Fibroblast of skin of back (primary cell): ENCODE measurements at regions not wholly inside any gene's neighbourhood (a gene's known extent, or its start where the extent isn't known, plus 50 kb on each side); places are given as distances from the start of the nearest gene placed in this dataset.
"Not testable (repeated sequence)": the region's sequence is repeated elsewhere in the genome, so short reads cannot be mapped to it uniquely, and the experiment has no call there.

ENCODE experiments used
- DNase-seq: peaks from one replicate; pipeline ENCODE4 v3.0.0-alpha.2; 2013

DNA sequence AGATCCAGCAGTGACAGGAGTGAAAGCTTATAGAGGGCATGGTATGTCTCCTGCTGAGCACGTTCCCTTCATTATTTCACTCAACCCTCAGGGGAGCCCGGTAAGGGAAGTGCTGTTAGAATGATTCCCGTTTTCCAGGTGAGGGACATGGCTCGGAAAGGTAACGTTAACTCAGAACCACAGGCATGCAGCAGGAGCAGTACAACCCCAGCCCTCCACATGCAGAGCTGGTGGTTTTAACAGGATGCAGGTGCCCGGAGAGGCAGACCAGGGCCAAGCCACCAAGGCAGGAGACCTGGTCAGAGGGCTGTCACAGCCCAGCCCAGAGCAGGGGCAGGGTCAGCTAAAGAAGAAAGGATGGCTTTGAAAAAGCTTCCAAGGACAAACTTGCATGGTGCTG, 268.5 kb downstream of the SH3BP4 start:
- DNase-seq = no peak

DNA sequence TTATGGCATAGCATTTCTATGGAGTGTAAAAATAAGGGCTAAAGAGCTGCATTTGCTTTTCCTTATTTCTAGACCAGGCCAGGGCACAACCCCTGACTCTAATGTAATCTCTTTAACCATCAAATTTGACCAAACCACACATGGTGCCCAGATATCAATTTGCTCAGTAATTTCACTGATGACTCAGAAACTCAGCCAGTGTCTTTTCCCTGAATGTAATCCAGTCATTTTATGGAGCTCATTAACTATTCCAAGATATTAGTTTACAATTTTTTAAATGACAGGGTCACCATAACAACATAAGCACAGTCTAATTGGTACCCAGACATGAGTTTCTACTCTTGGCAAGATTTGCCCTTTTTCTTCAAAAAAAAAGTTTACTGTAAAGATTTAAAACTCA, 270.8 kb upstream of the AGAP1 start:
- DNase-seq = no peak

DNA sequence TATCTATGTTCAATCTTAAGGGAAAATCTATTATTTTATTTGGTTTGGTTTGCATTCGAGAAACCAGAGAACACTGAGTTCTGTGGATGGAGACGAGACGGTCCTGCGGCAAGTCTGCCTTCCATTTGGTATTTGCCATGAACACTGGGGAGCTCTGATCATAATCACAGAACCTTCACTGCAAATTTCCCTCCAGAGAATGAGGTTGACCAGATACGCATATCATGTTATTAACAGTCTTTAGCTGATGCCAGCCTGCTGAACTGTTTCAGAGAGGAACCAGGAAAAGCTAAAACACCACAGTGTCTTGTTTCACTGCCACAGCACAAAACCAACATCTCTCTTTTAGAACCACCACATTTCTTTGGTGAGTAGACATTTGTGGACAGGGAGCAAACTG, 269.4 kb upstream of the AGAP1 start:
- DNase-seq = no peak

DNA sequence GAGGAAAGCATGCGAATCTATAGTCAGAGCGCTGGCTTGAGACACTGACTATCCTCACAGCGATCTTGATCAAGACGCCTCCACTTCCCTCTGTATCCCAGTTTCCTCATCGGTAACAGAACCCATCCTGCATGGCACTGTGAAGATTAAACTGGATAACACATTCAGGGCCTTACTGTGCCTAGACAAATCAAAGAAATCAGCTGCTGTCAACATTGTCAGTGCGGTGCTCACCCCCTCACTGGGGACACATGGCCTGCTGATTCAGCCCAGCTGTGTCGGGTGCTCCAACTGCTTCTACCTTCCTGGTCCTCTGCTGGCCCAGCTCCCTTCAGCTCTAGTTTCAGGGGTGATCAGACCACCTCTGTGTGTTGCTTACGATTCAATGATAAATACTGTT, 268.6 kb upstream of the AGAP1 start:
- DNase-seq = no peak

DNA sequence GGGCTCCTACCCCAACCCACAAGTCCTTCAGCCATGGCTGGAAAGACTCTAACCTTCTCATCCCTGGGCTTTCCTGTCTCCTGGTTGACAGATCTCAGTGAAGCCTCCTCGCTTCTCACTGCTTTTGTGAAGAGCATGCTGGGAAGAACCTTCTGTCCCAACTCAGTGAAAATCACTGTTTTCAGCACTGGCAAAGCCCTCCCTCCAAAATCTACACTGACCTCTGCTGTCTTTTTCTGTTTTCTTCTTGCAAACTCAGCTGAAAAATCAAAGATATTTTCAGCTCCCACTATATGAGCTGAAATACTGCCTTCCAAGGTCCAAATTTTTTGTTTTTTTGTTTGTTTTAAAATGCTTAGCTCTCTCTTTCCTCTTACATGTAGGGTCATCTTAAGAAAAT, 266.3 kb upstream of the AGAP1 start:
- DNase-seq = no peak

DNA sequence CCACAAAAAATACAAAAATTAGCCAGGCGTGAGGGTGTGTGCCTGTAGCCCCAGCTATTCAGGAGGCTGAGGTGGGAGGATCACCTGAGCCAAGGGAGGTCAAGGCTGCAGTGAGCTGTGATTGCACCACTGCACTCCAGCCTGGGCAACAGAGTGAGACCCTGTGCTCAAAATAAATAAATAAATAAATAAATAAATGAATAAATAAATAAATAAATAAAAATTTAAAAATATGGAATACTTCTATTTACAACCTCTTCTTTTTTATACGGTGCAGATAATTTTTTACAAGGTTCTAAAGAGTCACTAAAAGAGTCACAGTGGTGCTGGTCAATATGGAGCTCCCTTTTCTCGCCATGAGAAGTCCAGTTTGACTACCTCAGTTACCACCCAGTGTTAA, 265.4 kb upstream of the AGAP1 start:
- DNase-seq = not testable (repeated sequence)

DNA sequence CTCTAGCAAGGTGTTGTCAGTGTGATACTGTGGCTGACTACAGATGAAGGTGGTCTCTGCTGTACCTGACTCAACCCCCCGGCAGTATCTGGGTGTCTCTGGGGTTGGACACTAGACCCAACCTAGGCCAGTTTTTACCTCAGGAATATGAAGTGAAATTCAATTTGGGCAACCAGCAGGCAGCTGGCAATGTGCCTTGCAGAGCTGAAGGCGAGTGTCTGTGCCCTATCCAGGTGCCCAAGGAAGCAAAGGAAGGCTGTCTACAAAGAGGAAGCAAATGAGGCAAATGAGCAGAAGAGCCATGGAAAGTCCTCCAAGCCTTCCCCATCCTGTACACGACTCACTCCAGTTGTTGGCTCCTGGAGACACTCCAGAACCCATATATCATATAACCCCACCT, 264.6 kb upstream of the AGAP1 start:
- DNase-seq = no peak

DNA sequence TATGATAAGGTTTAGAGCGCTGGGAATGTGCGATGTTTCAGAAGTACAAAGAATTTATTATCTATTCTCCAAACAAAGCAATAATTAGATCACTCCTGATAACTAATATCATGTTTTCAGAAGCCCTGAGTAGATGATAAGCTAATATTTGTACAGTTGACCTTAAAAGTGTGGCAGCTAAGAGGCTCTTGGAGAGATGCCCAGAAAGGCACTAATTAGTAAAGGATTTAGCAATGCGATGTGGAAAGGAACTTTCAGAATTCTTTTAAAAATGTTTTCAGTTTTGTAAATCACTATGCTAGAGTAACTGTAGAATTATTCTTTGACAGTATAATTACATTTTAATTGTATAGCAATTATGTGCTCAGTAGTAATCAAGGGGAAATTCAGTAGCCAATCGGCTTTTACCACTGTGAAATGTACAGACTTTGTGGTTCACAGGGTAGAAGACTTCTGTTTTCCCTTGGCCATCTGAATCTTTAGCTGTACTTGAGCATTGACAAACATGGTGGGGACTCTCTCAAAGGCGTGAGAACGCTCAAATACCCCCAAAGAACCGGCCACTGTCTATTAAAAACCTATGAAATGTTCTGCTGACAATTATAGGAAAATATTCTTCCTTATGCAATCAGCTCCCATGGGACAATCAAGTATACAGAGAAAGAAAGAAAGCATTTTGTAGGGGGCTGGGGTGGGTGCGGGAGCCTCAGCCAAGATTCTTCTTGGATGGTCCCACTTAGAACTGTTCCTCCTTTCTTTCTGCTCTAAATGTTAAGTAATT, 262.8 kb upstream of the AGAP1 start:
- DNase-seq = peak; percentile 40

DNA sequence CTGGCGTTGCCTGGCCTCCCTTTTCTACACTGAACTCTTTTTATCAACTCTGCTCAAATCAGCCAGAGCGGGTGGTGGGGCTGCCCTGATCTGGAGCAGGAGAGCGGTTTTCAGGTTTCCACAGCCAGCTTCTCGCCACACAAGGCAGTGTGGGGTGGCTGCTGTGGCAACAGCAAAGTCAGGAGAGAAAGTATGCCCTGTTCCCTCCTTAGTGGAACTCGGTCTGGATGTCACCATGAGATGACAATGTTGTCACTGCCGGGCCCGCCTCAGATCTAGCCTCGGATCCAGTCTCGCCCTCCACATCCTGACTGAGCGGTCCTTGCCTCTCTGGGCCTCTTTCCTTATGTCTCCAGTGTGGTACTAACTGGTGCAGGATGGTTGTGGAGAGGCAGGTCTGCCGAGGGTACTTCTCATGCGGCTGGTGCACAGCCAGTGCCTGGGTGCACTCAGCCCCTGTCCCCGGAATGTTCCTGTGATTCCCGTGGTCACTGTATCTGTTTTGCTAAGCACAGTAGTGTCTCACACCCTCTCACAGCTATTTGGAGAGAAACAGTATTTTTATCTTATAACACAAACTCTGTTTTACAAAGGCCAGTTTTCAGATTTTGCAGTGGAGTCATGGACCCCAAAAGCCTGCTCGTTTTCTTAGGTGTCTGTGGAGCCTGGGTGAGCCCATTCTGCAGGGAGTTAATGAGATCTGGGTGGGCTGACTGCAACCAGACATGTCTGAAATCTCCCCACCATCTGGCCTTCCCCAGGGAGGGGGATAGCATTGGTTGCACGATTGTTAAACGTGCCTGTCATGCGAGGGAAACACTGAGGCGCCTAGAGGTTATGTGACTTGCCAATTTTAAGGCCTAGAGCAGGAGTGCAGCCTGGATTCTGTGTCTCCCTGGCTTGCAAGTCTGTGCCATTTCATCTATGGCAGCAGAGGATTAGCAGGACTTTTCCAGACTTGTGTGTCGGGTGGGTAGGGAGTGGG, 261.1 kb upstream of the AGAP1 start:
- no peak for DNase-seq

DNA sequence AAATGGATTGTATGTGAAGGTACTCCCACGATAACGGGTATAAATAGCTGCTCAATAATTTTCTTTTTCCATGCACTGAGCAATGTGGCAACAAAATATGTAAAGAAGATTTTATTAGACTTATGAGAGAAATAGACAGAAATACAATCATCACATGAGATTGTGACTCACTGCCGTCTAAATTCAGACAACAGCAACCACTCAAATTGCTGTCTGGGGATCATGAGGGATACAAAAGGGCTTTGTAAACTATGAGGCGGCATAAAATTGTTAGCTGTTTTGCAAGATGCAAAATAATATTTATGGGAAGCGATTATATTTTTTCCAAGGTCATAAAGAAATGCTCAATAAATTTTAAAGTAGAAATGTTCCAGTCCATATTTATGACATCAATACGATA, 259.1 kb upstream of the AGAP1 start:
- DNase-seq = peak; percentile 50

DNA sequence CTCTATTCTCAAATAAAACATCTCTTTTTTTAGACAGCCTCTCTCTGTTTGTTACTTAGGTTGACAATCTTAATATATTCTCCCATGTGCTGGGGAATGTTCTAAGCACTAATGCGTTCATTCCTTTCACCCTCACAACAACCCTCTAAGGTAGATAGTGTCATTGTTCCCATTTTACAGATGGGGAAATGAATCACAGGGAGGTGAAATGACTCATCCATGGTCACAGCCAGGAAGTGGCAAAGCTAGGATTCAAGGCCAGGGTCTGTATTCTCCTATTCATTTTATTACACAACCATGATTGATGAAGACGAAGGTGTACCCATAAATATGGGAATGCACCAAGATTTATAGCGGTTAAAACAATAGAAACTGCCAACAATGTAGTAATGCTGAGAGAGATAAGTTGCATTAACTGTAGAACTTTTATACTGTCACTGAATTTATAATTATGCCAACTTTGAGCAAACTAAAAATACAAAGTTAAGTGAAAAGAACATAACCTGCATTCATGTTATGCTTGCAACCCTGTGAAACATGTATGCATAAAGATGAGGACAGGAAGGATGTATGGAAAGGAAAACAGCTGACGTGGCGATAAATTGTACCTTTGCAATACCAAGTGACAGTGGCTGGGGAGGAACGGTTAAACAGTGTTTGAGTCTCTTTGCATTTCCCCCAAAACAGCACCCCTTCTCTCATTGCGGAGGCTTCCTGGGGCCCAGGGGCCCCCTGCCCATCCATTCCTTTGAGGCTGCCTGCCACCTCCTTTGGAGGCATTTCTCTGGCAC, 257.7 kb upstream of the AGAP1 start:
- DNase-seq = no peak

DNA sequence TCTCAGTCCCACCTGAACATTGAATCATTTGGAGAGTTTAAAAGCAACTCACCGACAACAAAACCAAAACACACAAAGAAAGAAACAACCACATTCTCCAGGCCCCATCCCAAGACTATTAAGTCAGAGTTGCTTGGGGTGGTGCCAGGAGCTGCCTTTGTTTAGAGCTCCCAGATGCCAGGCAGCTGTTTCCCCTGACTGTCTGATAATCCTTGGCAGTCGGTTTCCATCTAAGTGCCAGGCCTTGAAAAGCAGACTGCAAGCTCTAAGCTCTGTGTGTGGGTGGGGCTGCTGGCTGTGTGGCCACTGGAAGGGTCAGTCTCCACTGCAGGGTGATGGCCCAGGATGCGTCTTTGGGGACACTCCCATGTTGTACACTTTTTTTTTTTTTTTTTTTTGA, 255.3 kb upstream of the AGAP1 start:
- no peak for DNase-seq

DNA sequence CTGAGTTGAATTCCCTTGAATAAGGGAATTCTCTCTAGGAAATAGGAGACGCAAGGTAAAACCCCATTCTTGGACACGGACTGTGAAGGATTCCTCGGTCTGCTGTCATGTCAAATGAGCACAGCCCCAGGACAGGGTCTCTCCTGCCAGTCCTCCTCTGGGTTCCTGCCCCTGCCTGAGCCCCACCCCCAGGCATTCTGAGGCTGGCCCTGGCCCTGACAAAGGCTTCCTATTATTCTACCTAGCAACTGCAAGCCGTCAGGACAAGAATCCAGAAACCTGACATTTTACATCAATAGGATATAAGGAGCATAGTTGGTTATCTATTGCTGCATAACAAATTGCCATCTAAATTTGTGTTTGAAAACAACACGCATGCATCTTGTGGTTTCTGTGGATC, 253.3 kb upstream of the AGAP1 start:
- no peak for DNase-seq

DNA sequence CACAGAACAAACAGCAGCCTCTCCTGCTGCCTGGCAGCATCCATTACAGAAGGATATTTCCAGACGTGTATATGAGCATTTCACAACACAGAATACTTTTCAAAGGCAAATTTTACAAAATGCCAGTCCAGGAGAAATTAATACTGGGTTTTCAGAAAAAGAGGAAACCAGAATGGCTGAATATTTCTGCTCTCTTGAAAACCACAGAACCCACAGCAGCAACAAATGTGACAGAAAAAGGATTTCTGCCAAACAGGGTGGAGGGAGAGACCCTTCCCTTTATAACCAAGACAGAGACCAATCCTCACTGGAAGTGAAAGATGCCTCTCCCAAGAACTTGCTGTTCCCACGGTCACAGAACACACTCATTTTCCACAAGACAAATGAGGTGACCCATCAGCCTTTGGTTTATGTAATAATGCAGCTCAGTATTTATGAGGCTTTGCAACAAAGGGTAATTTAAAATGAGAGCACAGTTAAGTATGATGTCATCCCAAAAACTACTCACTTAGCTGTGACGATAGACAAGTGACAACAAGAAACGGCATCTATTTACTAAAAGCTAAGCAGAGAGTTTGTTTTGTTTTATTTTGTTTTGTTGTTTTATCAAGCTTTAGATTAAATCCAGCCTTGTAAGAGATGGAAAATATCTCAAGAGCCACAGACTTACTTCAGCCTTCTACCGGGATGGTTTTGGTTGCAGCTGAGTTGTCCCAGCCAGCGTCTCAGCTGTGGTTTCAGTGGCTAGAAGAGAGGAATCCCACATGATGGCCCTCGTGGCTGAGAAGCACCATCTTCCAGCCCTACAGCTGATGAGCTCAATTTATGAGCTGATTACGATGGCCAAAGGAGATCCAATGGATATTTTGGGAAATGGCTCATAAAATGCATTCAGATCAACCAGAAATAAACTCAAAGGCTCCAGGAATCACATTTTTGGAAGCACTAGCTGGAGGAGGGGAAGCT, 249.3 kb upstream of the AGAP1 start:
- DNase-seq = peak; percentile 25

DNA sequence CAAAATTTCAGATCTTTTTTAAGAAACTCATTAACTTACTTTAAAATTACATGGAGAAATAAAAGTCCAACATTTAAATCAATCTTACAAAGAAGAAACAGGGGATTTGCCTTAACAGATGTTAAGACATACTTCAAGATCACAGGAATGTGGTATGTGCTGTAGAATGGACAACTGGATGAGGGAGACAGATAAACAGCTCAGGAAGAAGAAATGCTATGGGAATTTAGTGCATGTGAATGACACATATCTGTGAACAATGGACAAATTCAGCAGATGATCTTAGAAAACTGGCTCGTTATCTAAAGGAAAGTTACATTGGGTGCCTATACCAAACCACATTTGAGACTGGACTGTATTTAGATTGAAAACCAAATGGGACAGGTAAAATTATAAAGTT, 246.8 kb upstream of the AGAP1 start:
- DNase-seq = peak; percentile 18

DNA sequence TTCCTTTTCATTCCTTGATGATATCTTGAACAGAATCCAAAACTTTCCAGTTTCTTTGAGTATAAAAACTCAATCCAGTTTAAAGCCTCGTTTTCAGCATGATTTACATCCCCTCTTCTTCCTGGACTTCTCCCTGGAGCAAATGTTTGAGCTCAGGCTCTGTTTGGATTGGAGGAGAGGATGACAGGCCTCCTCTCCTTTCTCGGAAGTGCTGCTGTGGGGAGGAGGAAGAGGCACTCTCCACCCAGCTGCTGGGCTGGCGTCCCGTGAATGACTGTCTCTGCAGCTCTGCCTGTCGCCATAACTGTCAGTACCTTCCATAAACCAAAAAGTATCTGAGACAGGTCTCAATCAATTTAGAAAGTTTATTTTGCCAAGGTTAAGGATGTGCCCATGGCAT, 238.2 kb upstream of the AGAP1 start:
- DNase-seq = no peak

DNA sequence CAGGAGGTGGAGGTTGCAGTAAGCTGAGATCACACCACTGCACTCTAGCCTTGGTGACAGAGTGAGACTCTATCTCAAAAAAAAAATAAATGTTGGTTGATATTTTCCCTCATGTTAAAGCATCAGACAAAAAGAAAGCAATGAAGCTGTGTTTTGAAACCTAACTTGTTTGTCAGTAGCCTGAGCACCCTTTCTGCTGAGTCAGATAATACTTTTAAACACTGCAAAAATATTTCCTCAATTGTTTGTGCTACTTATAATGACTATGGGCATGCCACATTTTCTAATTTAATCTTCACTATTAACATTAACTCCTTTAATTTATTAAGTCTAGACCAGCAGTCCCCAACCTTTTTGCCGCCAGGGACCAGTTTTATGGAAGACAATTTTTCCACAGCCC, 236.3 kb upstream of the AGAP1 start:
- DNase-seq = no peak

DNA sequence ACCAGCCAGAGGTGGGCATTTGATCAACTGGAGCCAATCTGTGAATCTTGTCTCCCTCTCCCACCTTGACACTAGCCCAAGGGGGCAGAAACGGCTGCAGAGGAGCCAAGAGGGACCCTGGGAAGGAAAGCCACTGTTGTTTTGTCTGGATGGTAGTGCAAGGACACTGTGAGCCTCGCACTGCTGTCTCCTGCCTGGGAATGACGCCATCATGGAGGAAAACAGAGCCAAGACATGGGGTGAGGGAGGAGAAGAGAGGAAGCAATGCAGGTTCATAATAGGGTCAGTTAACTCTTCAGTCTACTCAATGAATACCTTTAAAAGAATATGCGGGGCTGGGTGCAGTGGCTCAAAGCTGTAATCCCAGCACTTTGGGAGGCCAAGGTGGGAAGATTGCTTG, 231.1 kb upstream of the AGAP1 start:
- DNase-seq = no peak

DNA sequence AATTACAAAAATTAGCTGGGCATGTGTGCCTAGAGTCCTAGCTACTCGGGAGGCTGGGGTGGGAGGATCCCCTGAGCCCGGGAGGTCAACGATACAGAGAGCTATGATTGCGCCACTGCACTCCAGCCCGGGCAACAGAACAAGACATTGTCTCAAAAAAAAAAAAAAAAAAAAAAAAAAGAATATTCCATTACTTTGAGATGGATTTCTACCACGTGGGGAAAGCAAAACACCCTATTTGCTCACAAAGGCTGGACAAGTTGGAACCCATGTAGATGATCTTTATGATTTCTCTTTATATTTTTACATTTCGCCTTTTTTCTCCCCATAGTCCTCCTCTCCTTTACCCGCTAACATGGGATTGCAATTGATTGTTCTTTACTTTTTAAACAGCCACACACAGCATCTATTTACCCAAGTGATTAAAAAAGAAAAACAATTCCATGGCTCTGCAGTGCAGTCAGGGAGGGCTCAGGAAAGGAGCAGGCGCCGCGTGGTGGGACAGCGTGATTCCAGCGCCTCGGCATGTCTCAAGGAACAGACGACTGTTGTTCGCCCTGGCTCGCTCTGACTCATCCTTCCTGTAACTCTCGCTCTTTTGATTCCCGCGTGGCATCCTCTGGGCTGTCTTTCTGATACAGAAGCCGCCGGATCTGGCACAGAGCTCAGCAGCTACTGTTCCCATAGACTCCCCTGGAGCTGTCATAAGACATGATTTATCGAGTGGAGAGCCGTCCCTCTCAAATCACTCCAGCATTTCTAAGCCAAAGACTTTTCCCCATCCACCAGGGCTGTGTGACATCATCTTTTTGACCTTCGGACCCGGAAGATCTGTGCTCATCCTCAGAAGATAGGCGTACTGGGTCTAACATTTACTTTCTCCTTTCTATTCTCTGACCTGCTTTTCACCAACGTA, 230.4 kb upstream of the AGAP1 start:
- peak; percentile 95 for DNase-seq

DNA sequence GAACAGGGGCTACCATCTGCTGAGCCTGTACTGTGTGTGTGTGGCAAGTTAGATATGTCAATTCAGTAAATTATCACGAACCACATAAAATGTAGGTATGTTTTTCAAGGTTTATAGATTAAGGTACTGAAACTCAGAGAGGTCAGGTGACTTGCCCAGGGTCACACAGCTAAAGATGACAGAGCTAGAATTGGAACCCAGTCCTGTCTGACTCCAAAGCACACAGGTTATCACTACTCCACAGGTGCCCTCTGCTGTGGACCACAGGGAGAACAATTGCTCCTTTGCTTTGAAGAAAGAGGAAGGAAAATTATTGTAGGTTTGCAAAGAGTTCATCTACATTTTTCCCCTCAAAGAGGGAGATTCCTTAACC, 229.7 kb upstream of the AGAP1 start:
- no peak for DNase-seq

DNA sequence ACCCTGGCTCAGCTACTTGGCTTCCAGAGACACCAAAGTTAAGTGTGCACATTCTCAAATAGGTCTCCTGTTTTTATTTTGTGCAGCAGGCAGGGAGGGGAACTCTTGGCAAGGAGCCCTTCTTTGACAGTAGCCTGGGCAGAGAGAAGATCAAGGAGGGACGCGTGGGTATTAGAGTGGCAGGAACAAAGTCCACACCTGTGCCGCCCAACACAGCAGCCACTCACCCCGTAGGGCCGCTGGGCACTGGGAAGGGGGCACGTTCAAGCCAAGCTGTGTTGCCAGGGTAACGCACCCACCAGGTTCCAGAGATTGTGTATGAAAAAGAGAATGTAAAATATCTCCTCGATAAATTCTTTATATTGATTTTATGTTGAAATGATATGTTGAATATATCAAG, 229.3 kb upstream of the AGAP1 start:
- DNase-seq = no peak
